ENCODE measurements at regions not wholly inside any gene's neighbourhood (a gene's known extent, or its start where the extent isn't known, plus 50 kb on each side); places are given as distances from the start of the nearest gene placed in this dataset.

DNA sequence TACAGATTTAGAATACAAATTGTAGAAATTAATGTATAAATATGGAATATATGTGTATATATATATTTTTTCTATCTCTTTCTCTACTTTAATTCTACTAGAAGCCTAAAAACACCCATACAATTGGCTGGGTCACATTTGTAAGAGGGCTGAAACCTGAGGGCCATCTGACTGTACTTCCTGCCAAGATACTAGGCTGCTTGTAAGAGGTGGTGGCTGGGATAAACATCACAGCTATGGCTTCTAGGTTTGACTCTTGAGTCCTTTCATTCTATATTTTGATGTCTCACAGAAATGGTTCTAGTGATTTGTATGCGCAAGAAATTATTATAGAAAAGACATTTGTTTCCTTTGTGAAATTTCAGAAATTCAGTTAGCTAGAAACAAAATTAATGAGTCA lies 1155.2 kb upstream of the B3GALT2 start:
- Histone ChIP-seq H3K9me3 (replicated peaks; ENCODE audit: control insufficient read depth, insufficient read depth, low read length) (no peaks in the 10 kb centered on the region), H2AFZ (ENCODE audit: low read depth, low read length) (no peak overlapping the region), H3K4me1 (ENCODE audit: control insufficient read depth, extremely low read depth, insufficient read depth, low read length) (no peaks in the 10 kb centered on the region), H3K4me3 (replicated peaks in 1 of 3; ENCODE audit: insufficient read depth in 1 of 3, low read depth in 1 of 3, low read length in 3 of 3) (no peak overlapping the region), H3K9me1 (replicated peaks; ENCODE audit: control insufficient read depth, extremely low read depth, insufficient read depth, low read length) (no peaks in the 10 kb centered on the region), H4K20me1 (replicated peaks; ENCODE audit: control insufficient read depth, extremely low read depth, insufficient read depth, low read length) (no peaks in the 10 kb centered on the region), H3K27me3 (ENCODE audit: control insufficient read depth in 2 of 2, insufficient read depth in 2 of 2, low read length in 2 of 2) (no peaks in the 10 kb centered on the region), H3K79me2 (ENCODE audit: control insufficient read depth, insufficient read depth, low read length) (no peaks in the 10 kb centered on the region), H3K9ac (replicated peaks; ENCODE audit: extremely low read depth, insufficient read depth, low read length) (no peak overlapping the region), H3K36me3 (ENCODE audit: control insufficient read depth in 2 of 2, extremely low read depth in 1 of 2, insufficient read depth in 2 of 2, low read length in 2 of 2) (no peaks in the 10 kb centered on the region), H3K4me2 (ENCODE audit: insufficient read depth, low read length) (no peak overlapping the region), H3K27ac (ENCODE audit: insufficient read depth, low read depth, low read length) (no peak overlapping the region)
- dilution Hi-C loops (cut with MboI; ENCODE audit: extremely low pct_ligation_motif_present, low sequenced_read_pairs) = no loop called here
- ChIA-PET POLR2A (no interaction called here), CTCF (no interaction called here)
- intact Hi-C loops (cut with micrococcal nuclease) = no loop called here
- FAIRE-seq = no peak
- BruUV-seq (replicated peaks) = no TSS peak
- DNase-seq (ENCODE audit: low read depth, low spot score) = no peak
- TF ChIP-seq EZH2 (IDR thresholded peaks at IDR 0.05; ENCODE audit: borderline replicate concordance, low read depth, low read length, severe bottlenecking) (no peak), POLR2AphosphoS5 (IDR thresholded peaks at IDR 0.05; ENCODE audit: insufficient read depth, low read depth, low read length) (no peak), FOS (IDR thresholded peaks at IDR 0.05; ENCODE audit: borderline replicate concordance, insufficient read depth, low read length) (no peak), POLR2A (IDR thresholded peaks at IDR 0.05; ENCODE audit: low read depth, low read length) (no peak), GATA2 (IDR thresholded peaks at IDR 0.05; ENCODE audit: insufficient read depth, insufficient read length, low read depth, low read length) (no peak), MYC (IDR thresholded peaks at IDR 0.05; ENCODE audit: low read depth, low read length) (no peak), JUN (IDR thresholded peaks at IDR 0.05; ENCODE audit: borderline replicate concordance, insufficient read depth, insufficient read length, low read depth) (no peak)
- TF ChIP-seq, protein P1, sequence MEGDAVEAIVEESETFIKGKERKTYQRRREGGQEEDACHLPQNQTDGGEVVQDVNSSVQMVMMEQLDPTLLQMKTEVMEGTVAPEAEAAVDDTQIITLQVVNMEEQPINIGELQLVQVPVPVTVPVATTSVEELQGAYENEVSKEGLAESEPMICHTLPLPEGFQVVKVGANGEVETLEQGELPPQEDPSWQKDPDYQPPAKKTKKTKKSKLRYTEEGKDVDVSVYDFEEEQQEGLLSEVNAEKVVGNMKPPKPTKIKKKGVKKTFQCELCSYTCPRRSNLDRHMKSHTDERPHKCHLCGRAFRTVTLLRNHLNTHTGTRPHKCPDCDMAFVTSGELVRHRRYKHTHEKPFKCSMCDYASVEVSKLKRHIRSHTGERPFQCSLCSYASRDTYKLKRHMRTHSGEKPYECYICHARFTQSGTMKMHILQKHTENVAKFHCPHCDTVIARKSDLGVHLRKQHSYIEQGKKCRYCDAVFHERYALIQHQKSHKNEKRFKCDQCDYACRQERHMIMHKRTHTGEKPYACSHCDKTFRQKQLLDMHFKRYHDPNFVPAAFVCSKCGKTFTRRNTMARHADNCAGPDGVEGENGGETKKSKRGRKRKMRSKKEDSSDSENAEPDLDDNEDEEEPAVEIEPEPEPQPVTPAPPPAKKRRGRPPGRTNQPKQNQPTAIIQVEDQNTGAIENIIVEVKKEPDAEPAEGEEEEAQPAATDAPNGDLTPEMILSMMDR (IDR thresholded peaks at IDR 0.05; ENCODE audit: extremely low read depth in 1 of 2, insufficient read depth in 1 of 2, low read depth in 1 of 2, low read length in 2 of 2) = no peak
- TF ChIP-seq, protein P2, sequence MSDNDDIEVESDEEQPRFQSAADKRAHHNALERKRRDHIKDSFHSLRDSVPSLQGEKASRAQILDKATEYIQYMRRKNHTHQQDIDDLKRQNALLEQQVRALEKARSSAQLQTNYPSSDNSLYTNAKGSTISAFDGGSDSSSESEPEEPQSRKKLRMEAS (IDR thresholded peaks at IDR 0.05; ENCODE audit: insufficient read depth, insufficient read length) = no peak
